ENCODE measurements at regions not wholly inside any gene's neighbourhood (a gene's known extent, or its start where the extent isn't known, plus 50 kb on each side); places are given as distances from the start of the nearest gene placed in this dataset.

DNA sequence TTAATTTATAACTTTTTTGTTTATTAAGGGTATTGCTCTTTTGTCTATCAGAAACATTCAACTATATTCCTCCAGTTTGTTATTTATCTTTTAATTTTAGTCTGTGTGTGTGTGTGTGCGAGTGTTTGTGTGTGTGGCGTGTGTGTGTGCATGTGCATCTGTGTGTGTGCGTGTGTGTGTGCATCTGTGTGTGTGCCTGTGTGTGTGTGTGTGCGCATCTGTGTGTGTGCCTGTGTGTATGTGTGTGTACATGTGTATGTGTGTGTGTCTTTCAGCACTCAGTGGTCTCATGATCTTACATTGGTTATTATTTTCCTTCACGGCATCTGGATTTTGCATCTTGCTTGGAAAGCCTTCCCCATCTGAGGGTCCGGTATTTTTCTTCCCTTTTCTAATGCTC lies 281.1 kb upstream of the RTL1 start:
- TF ChIP-seq TAF1 (IDR thresholded peaks at IDR 0.05; ENCODE audit: borderline replicate concordance, insufficient read depth, low read length) (no peak), FOXP2 (optimal IDR thresholded peaks at IDR 0.05; ENCODE audit: borderline replicate concordance, extremely low read depth, extremely low read length, insufficient read depth) (no peak), SIN3A (IDR thresholded peaks at IDR 0.05; ENCODE audit: borderline replicate concordance, insufficient read depth, low read length) (no peak), POLR2AphosphoS5 (IDR thresholded peaks at IDR 0.05; ENCODE audit: low read depth, low read length) (no peak)
- TF ChIP-seq, protein P1, sequence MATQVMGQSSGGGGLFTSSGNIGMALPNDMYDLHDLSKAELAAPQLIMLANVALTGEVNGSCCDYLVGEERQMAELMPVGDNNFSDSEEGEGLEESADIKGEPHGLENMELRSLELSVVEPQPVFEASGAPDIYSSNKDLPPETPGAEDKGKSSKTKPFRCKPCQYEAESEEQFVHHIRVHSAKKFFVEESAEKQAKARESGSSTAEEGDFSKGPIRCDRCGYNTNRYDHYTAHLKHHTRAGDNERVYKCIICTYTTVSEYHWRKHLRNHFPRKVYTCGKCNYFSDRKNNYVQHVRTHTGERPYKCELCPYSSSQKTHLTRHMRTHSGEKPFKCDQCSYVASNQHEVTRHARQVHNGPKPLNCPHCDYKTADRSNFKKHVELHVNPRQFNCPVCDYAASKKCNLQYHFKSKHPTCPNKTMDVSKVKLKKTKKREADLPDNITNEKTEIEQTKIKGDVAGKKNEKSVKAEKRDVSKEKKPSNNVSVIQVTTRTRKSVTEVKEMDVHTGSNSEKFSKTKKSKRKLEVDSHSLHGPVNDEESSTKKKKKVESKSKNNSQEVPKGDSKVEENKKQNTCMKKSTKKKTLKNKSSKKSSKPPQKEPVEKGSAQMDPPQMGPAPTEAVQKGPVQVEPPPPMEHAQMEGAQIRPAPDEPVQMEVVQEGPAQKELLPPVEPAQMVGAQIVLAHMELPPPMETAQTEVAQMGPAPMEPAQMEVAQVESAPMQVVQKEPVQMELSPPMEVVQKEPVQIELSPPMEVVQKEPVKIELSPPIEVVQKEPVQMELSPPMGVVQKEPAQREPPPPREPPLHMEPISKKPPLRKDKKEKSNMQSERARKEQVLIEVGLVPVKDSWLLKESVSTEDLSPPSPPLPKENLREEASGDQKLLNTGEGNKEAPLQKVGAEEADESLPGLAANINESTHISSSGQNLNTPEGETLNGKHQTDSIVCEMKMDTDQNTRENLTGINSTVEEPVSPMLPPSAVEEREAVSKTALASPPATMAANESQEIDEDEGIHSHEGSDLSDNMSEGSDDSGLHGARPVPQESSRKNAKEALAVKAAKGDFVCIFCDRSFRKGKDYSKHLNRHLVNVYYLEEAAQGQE (IDR thresholded peaks at IDR 0.05; ENCODE audit: insufficient read depth in 1 of 2, low read depth in 2 of 2, low read length in 2 of 2): no peak

DNA sequence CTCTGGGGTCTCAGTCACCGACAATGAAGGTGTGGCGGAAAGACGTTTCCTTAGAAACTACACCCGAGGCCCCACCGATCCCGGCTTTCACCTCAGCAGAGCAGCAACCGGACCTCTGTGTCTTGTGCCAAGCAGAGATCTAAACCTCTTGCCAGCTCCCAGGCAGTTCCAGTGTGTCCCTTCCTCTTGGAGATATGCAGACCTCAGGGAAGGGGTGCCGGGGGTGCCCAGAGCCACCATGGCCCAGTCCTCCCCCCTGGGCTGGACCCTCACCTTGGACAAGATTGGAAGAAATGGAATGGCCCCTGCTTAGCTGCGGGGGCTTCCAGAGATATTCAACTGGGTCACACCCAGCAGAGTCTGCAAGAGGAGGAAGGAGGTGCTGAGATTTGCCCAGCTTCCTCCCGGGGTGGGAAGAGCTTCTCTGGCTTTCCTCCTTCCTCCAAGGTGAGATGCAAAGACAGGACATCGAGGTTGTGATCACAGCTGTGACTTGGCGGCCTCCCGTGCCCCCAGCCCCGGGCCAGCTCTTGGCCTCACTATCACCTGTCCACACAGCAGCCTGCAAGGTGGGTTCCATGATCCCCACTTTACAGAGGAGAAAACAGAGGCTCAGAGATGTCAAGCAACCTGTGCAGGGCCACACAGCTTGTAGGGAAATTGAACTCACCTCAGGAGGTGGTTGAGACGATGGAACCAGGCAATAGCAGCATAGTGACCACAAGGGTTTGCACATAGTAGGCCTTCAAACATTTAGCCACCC lies 281.7 kb upstream of the RTL1 start:
- TF ChIP-seq, protein P1 (IDR thresholded peaks at IDR 0.05; ENCODE audit: insufficient read depth in 1 of 2, low read depth in 2 of 2, low read length in 2 of 2): no peak
- TF ChIP-seq SIN3A (IDR thresholded peaks at IDR 0.05; ENCODE audit: borderline replicate concordance, insufficient read depth, low read length): no peak
- no peak for TF ChIP-seq FOXP2 (optimal IDR thresholded peaks at IDR 0.05; ENCODE audit: borderline replicate concordance, extremely low read depth, extremely low read length, insufficient read depth)
- no peak for TF ChIP-seq TAF1 (IDR thresholded peaks at IDR 0.05; ENCODE audit: borderline replicate concordance, insufficient read depth, low read length)
- TF ChIP-seq POLR2AphosphoS5 (IDR thresholded peaks at IDR 0.05; ENCODE audit: low read depth, low read length): no peak

DNA sequence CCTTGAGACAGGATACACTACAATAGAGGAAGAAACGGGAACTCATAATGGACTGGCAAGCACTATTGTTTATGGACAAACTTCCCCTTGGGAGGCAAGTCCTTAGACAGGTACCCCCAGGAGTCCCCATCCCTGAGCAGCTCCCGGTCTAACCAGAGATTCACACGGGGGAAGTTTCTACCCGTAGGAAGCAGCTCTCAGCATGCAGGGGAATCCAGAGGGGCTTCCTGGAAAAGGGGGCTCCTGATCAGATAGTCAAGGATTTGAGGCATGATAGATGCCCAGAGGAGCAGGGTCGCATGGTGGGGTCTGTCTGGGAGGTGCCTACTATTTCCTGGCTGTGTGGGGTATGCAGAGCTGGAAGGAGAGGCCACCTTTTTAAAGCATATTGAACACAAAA lies 282.4 kb upstream of the RTL1 start:
- no peak for TF ChIP-seq FOXP2 (optimal IDR thresholded peaks at IDR 0.05; ENCODE audit: borderline replicate concordance, extremely low read depth, extremely low read length, insufficient read depth)
- TF ChIP-seq, protein P1 (IDR thresholded peaks at IDR 0.05; ENCODE audit: insufficient read depth in 1 of 2, low read depth in 2 of 2, low read length in 2 of 2): no peak
- no peak for TF ChIP-seq SIN3A (IDR thresholded peaks at IDR 0.05; ENCODE audit: borderline replicate concordance, insufficient read depth, low read length)
- TF ChIP-seq POLR2AphosphoS5 (IDR thresholded peaks at IDR 0.05; ENCODE audit: low read depth, low read length): no peak
- no peak for TF ChIP-seq TAF1 (IDR thresholded peaks at IDR 0.05; ENCODE audit: borderline replicate concordance, insufficient read depth, low read length)

DNA sequence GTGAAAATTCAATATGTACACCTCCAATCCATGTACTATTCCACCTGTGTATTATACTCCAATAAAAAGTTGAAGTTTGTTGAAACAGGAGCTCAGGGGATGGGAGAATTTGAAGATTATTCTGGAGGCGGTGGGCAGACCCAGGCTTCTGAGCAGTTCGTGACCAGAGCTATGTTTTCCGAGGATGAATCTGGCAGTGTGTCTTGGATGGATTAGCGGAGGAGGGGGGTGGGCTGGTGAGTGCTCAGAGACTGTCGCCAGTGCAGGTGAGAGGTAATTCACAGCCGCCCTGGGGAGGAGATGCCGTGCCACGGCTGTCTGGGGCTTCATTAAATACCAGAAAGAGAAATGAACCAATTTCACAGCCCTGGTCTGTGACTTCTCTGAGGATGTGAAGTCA lies 283.0 kb upstream of the RTL1 start:
- TF ChIP-seq SIN3A (IDR thresholded peaks at IDR 0.05; ENCODE audit: borderline replicate concordance, insufficient read depth, low read length): no peak
- no peak for TF ChIP-seq FOXP2 (optimal IDR thresholded peaks at IDR 0.05; ENCODE audit: borderline replicate concordance, extremely low read depth, extremely low read length, insufficient read depth)
- TF ChIP-seq, protein P1 (IDR thresholded peaks at IDR 0.05; ENCODE audit: insufficient read depth in 1 of 2, low read depth in 2 of 2, low read length in 2 of 2): no peak
- TF ChIP-seq TAF1 (IDR thresholded peaks at IDR 0.05; ENCODE audit: borderline replicate concordance, insufficient read depth, low read length): no peak
- no peak for TF ChIP-seq POLR2AphosphoS5 (IDR thresholded peaks at IDR 0.05; ENCODE audit: low read depth, low read length)

All from PFSK-1 (cell line).